Keratinocyte (primary cell): ENCODE measurements at regions not wholly inside any gene's neighbourhood (a gene's known extent, or its start where the extent isn't known, plus 50 kb on each side); places are given as distances from the start of the nearest gene placed in this dataset.

Source experiments
- DNase-seq: peaks from one replicate; pipeline ENCODE4 v3.0.0-alpha.2; 2011; ENCODE audit warnings: low read depth, missing footprints, low spot score
- FAIRE-seq: peaks from 2 replicates; lab custom pipeline; 2011; peaks lifted over from hg19 to GRCh38; lab: Jason Lieb, UNC
- H2AFZ ChIP-seq: 2 replicates; pipeline ENCODE4 v1.6.0; 2012; ENCODE audit warnings: low read length, control low read depth, inconsistent platforms; ENCODE audit not compliant: control insufficient read depth
- H3K27ac ChIP-seq: 2 replicates; pipeline ENCODE4 v1.5.1; 2011; ENCODE audit warnings: low read length; ENCODE audit not compliant: control insufficient read depth, insufficient read depth
- H3K27me3 ChIP-seq: 3 replicates; pipeline ENCODE4 v1.6.0; 2011; ENCODE audit warnings: low read length; ENCODE audit not compliant: control insufficient read depth, insufficient read depth; ENCODE audit errors: extremely low read depth
- H3K36me3 ChIP-seq, 2 experiments: 2 replicates in 1 of 2; 3 replicates in 1 of 2; pipeline ENCODE4 v1.5.1; 2011; ENCODE audit warnings: low read length in 2 of 2, mild to moderate bottlenecking in 1 of 2; ENCODE audit not compliant: control insufficient read depth in 2 of 2, insufficient read depth in 2 of 2; ENCODE audit errors: extremely low read depth in 1 of 2
- H3K4me1 ChIP-seq: 3 replicates; pipeline ENCODE4 v1.5.1; 2011; ENCODE audit warnings: low read length; ENCODE audit not compliant: control insufficient read depth, insufficient read depth; ENCODE audit errors: extremely low read depth
- H3K4me2 ChIP-seq: 3 replicates; pipeline ENCODE4 v1.6.0; 2011; ENCODE audit warnings: low read depth, low read length; ENCODE audit not compliant: control insufficient read depth, insufficient read depth; ENCODE audit errors: extremely low read depth
- H3K4me3 ChIP-seq, 3 experiments: fragments of 200-600 bp in 1 of 3; sonication (generic) in 1 of 3; 2 replicates in 2 of 3; 3 replicates in 1 of 3; pipeline ENCODE4 v1.5.1; 2011 to 2016; ENCODE audit warnings: low read length in 3 of 3, mild to moderate bottlenecking in 3 of 3, control low read depth in 2 of 3, inconsistent platforms in 1 of 3, low read depth in 1 of 3, mixed read lengths in 1 of 3, mixed run types in 1 of 3, moderate library complexity in 1 of 3; ENCODE audit not compliant: control insufficient read depth in 2 of 3, insufficient read depth in 2 of 3; ENCODE audit errors: extremely low read depth in 1 of 3
- H3K79me2 ChIP-seq: 2 replicates; pipeline ENCODE4 v1.6.0; 2012; ENCODE audit warnings: low read length; ENCODE audit not compliant: control insufficient read depth, insufficient read depth
- H3K9ac ChIP-seq: 3 replicates; pipeline ENCODE4 v1.6.0; 2011; ENCODE audit warnings: low read length; ENCODE audit not compliant: control insufficient read depth, insufficient read depth; ENCODE audit errors: extremely low read depth
- H3K9me1 ChIP-seq: 3 replicates; pipeline ENCODE4 v1.6.0; 2011; ENCODE audit warnings: low read length; ENCODE audit not compliant: control insufficient read depth, insufficient read depth; ENCODE audit errors: extremely low read depth
- H3K9me3 ChIP-seq: 2 replicates; pipeline ENCODE4 v1.5.1; 2012; ENCODE audit warnings: low read depth, low read length; ENCODE audit not compliant: control insufficient read depth
- H4K20me1 ChIP-seq: 3 replicates; pipeline ENCODE4 v1.6.0; 2011; ENCODE audit warnings: low read length; ENCODE audit not compliant: control insufficient read depth, insufficient read depth; ENCODE audit errors: extremely low read depth
- CTCF ChIP-seq, 3 experiments: IDR thresholded peaks in 1 of 3; conservative IDR thresholded peaks in 1 of 3; optimal IDR thresholded peaks in 1 of 3; 2 replicates in 2 of 3; 3 replicates in 1 of 3; pipeline versions ENCODE3 to v1.5.1; 2011; ENCODE audit warnings: low read length in 3 of 3, mild to moderate bottlenecking in 3 of 3, moderate library complexity in 2 of 3, control low read depth in 1 of 3, inconsistent platforms in 1 of 3; ENCODE audit not compliant: insufficient read depth in 2 of 3; ENCODE audit errors: extremely low read depth in 1 of 3
- EZH2 ChIP-seq: IDR thresholded peaks from one replicate; pipeline ENCODE4 v1.6.1; 2012; ENCODE audit warnings: inconsistent platforms, mild to moderate bottlenecking, low read length, moderate library complexity
- dilution Hi-C: fragments of 300-500 bp; cut with MboI; formaldehyde crosslinking; loops from one replicate; pipeline ENCODE4 v1.7.0; 2020; ENCODE audit warnings: low sequenced_read_pairs; ENCODE audit not compliant: extremely low pct_ligation_motif_present

DNA sequence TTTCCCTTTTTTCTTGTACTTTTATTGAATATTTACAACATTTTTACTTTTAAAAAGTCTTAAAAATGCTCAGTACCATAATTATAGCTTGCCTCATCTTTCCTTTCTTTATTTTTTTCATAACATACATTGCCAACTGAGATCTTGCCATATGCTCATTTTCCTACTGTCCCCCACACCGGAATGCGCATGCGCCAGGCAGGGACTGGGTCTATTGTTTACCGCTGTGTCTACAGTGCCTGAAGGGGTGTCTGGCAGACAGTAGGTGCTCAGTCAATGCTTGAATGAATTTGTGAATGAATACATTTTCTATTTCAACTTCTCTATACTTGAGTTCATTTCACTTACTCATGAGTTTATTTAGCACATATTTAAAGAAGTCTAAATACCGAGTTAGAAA is 158.0 kb downstream of the CYP26B1 start:
- no peak for FAIRE-seq

DNA sequence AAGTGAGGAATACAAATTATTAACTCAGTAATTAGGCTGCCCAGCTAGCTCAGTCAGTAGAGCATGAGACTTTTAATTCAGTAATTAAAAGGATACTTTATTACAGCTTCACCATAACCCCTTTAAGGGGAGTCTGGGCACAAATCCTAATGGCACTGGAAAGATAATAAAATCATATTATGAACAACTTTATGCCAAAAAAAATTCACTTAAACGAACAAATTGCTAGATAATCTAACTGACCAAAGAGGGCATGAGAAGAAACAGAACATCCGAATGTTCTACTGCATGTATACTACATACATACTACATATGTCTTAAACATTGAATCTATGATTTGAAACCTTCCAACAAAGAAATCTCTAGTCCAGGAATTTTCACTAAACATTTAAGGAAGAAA is 159.5 kb downstream of the CYP26B1 start:
- H4K20me1 ChIP-seq, result no peaks in the 10 kb centered on the region
- no peak for TF ChIP-seq EZH2
- no peak for TF ChIP-seq CTCF (optimal IDR thresholded peaks at IDR 0.05 in 1 of 3, IDR thresholded peaks at IDR 0.05 in 1 of 3, conservative IDR thresholded peaks at IDR 0.05 in 1 of 3; ENCODE audit: extremely low read depth in 1 of 3, insufficient read depth in 2 of 3, low read length in 3 of 3)
- H2AFZ ChIP-seq, result no peak overlapping the region
- no peak overlapping the region for H3K4me3 ChIP-seq
- H3K4me1 ChIP-seq, result no peaks in the 10 kb centered on the region
- DNase-seq (no peak), FAIRE-seq (no peak)
- no peaks in the 10 kb centered on the region for H3K9me3 ChIP-seq
- no peaks in the 10 kb centered on the region for H3K27me3 ChIP-seq
- no peaks in the 10 kb centered on the region for H3K79me2 ChIP-seq
- H3K36me3 ChIP-seq, result no peaks in the 10 kb centered on the region
- H3K27ac ChIP-seq, result no peak overlapping the region
- dilution Hi-C loops, result no loop called here
- no peaks in the 10 kb centered on the region for H3K9me1 ChIP-seq
- no peak overlapping the region for H3K9ac ChIP-seq
- H3K4me2 ChIP-seq, result no peak overlapping the region

More for the DNA sequence above, 158.0 kb downstream of the CYP26B1 start:
- Histone ChIP-seq H3K36me3 (no peaks in the 10 kb centered on the region), H3K4me1 (no peaks in the 10 kb centered on the region), H3K9ac (no peak overlapping the region), H3K27ac (no peak overlapping the region), H3K9me1 (no peaks in the 10 kb centered on the region), H3K79me2 (no peaks in the 10 kb centered on the region), H3K9me3 (no peaks in the 10 kb centered on the region), H3K27me3 (no peaks in the 10 kb centered on the region), H2AFZ (no peak overlapping the region), H3K4me3 (no peak overlapping the region), H4K20me1 (no peaks in the 10 kb centered on the region), H3K4me2 (no peak overlapping the region)
- DNase-seq, result no peak
- TF ChIP-seq EZH2, result no peak
- no peak for TF ChIP-seq CTCF (optimal IDR thresholded peaks at IDR 0.05 in 1 of 3, IDR thresholded peaks at IDR 0.05 in 1 of 3, conservative IDR thresholded peaks at IDR 0.05 in 1 of 3; ENCODE audit: extremely low read depth in 1 of 3, insufficient read depth in 2 of 3, low read length in 3 of 3)
- dilution Hi-C loops, result no loop called here
